ENCODE measurements at regions not wholly inside any gene's neighbourhood (a gene's known extent, or its start where the extent isn't known, plus 50 kb on each side); places are given as distances from the start of the nearest gene placed in this dataset.

DNA sequence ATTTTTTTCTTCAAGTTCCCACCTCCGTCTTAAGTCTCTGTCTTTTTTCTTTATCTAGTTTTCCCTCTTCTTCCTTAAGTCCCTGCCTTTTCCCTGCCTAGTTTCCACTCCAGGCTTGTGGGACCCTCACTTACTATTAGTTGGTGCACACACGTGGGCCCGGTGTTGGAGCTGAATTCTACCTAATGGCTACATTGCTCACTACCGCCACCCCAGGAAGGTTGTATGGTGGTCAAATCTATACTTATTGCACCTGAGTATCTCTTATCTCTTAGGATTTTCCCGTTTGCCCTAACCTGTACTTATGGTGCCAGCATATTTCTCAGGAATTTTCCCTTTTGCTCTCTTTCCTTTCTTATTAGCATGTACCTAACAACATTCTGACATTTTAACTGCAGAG, 692.8 kb downstream of the EPM2A start:
- DNase-seq, result no peak

DNA sequence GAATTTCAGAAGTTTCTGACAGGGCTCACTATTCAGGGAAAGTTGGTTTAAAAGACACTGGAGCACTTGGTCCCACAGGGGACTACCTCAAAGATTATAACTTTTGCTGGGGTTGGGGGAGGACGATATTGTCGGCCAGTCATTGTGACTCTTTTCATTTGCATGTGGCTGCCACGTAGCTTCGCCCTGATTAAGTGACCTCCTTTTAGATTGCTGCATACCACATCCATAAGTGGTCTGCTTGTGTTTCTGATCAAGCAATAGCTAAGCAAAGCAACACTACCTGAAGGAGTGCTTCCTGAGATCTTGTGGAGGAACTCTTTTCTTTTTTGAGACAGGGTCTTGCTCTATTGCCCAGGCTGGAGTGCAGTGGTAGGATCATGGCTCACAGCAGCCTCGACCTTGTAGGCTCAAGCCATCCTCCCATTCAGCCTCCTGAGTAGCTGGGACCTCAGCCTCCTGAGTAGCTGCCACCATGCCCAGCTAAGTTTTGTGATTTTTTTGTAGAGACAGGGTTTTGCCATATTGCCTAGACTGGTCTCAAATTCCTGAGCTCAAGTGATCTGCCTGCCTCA, 691.3 kb downstream of the EPM2A start:
- no peak for DNase-seq

DNA sequence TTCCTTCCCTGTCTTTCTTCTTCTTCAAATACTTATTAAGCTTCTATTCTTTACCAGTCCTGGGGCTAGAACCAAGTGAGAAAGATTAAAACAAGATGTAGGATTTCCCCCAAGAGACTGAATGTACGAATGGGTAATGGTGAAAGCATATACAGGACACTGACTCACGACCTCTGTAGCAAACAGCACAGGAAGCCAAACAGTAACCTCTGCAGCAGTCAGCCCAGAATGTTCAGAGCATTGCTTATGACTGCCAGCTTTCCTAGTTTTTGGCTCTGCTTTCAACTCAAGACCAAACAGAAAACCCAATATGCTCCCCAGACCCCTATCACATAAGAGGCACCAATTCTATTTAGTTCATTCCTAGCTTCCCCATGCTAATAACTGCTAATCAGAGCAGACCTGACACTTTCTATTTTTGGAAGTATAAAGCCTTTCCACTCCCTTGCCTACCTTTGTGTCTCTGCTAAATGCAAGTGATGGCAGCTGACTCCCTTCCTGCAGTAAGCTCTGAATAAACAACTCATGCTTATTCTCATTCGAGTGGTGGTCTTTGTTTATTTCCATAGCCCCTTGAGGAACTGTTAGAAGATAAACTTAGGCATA, 690.6 kb downstream of the EPM2A start:
- no peak for DNase-seq

DNA sequence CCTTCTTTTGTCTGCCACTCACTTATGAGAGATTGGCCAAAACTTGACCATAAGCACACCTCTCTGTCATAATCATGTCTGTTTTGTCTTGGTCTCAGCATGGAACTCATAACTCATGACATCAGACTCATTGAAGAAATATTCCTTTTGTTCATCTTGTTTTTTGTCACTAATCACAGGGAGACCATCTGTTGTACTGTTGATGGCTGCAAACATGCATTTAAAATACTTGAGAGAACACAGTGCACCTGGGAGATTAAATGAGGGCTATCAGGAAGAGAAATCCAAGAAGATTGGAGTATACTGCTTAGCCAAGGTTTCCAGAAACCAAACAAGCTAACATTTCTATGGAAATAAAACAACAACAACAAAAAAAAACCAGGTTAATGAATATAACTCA, 689.7 kb downstream of the EPM2A start:
- no peak for DNase-seq

DNA sequence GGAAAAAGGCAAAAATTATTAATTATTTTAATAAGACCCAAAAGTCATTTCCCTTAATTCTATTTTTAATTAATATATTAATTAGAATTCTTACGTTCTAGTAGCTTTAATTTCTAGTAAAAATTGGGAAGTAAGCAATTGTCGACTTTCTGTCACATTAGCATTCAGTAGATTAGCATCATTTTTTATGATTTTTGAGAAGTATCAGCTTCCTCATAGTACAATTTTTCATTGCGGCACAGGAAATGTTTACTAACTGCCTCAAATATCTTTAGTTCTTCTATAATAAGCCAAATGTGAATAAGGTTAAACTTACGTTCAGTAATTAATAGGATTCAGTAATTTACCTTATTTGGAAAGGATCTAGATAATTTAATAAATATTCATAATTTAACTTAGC, 687.4 kb downstream of the EPM2A start:
- DNase-seq, result no peak

DNA sequence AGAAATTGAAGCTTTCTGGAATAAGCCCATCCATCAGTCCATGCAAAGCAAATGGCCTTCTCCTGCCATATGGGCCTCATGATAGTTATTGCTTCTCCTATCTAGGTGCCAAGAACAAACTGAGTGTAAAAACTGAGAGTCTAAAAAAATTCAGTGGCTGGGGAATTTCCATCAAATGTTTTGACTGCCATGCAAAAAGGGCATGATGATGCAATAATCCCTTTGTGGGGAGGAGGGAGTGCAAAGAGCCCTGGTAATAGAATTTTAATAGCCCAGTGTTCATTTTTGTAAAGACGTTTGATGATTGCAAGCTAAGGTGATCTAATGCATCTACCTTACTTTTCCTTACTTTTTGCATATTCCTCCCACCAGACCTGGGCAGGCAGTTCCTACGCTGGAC, 683.7 kb downstream of the EPM2A start:
- DNase-seq, result no peak

DNA sequence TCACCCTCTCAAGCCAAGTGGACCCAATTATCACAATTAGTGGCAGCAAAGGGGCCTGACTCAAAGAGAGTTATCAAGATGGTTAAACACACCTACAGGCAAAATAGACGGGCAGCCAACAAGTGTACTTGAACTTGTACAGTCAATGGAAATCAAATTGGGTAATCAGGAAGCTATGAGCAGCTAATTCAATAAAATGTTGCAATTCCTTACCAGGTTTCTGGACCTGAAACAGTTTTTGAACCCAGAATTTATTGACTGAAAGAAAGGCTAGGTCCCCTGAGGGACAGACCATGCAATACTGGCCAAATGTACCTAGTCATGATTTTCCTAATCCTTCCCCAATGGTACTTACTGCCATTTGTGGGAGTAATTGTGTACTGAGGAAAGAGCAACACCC, 679.8 kb downstream of the EPM2A start:
- no peak for DNase-seq

DNA sequence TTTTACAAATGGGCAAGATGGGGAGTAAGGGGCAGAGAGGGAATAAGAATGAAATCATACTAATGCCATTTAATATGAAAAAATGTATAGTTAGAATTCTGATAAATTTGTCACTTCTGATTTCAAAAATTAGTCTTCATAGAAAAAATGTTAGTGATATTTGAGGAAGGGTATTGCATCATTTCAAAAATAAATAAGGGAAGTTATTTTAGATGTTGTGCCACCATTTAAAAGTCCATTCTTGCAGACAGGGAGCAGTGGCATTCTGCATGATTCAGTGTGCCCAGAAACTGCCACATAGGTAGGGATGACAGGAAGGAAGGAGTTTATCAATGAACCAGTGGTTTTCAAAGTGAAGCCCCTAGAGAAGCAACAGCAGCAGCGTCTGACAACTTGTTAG, 674.6 kb downstream of the EPM2A start:
- DNase-seq, result no peak

DNA sequence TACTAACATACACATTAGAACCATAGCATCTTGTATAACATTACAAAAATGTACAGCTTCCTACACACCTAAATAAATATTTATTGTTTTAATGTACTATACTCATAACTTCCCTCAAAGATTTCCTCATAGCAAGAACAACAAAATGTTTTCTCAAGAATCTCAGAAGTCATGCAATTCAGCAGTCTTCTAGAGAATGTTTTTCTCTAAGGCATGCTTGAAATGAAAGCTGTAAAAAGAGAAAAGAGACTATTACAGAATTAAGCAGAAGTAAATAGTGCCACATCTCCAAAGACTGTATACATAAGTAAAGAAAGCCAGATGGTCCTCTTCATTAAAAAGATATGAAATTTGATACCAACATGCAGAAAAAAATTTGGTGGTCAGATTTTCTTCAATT, 672.2 kb downstream of the EPM2A start:
- DNase-seq, result no peak

DNA sequence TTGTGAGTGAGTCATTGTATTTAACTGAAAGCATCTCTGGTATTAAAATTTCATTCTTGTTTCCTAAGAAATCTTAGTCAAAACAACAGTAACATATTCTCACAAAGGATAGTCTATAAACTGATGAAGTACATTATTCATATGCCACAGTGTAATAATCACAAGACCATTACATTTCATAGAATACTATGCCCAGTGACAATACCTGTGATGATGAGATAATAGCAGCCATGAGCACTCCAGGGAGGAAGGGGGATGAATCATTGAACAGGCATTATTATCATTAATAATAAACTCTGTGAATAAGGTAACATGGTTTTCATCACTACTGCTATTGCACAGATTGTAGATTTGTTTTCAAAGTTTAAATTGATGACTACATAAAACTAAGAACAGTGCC, 667.9 kb downstream of the EPM2A start:
- no peak for DNase-seq

DNA sequence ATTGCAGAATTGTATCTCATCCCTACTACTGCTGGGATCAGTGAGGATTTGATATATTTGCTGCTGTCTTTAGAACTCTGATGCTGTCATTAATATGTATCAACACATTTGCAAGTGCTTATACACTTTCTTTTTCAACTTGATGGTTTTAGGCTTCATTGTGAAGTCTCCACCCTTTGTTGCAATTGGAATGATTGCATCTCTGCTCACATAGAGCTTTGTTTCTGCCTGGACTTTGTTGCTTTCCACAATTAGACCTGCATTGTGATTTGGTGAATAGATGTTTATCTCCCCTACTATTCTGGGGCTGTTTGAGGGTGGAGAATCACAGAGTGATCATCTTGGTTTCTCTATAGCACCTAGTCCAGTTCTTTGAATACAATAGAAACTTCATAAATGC, 666.7 kb downstream of the EPM2A start:
- DNase-seq, result no peak

DNA sequence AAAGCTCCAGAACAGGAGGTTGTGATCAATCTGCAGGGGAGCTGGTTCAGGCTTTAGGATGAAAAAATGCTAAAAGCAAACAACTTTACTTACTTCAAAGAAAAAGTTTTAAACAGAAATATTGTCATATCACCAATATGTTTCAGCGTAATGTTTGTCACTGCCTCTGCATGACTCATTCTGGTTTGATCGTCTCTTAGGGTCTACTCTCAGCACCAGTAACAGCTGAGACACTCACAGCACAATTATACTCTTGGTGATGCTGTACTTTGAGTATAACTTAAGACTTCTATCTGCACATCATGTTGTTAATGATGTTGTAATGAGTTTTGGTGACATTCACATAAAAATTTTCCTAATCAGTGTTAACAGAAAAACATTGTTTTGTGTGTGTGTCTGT, 665.4 kb downstream of the EPM2A start:
- DNase-seq, result no peak

DNA sequence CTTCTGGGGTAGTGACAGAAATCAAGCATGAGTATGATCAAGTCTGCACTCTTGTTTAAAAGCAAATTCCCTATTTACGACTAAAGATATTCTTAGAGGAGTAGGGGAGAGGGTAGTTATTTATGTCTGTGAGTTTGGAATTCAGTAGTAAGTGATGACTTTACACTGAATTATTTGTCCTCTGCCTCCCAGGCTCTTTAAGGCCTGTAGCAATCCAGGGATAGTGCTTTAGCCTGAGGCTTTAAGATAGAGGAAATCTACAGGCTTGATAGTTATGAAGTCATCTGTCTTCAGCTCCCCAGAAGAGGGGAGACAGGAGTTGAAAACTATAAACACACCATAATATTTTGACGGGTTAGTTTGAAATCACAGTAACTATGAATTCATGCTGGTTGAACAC, 664.5 kb downstream of the EPM2A start:
- no peak for DNase-seq

DNA sequence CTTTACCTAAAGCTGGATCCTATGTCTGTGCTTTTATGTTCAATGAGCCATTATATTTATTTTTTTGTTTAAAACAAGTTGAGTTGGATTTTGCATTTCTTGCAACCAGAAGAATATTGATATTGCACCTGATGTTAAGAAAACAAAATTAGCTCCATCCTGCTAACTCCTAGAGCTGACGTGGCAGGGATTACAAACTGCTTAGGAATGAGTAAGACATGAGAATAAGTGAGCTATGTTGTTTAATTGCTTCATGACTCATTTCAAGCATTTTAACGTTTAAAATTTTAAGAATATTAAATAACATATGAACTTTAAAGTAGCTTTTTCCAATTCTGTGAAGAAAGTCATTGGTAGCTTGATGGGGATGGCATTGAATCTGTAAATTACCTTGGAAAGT, 663.5 kb downstream of the EPM2A start:
- no peak for DNase-seq

DNA sequence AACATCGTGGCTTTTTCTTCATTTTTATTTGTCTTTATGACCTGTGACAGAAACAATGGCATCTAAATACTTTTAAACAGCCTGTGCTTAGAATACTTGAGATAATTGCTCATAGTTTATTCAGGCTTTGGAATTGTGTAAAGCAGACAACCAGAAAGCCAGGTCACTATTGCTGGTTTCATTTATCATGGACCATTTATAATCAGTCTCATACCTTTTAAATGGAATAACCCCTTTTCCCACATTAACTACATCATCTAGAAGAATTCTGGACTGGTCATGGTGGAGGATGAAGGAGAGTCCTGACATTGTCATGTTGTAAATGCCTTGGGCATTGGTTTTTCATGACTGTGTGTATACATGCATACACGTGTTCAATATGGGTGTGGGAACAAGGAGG, 661.5 kb downstream of the EPM2A start:
- DNase-seq, result no peak

DNA sequence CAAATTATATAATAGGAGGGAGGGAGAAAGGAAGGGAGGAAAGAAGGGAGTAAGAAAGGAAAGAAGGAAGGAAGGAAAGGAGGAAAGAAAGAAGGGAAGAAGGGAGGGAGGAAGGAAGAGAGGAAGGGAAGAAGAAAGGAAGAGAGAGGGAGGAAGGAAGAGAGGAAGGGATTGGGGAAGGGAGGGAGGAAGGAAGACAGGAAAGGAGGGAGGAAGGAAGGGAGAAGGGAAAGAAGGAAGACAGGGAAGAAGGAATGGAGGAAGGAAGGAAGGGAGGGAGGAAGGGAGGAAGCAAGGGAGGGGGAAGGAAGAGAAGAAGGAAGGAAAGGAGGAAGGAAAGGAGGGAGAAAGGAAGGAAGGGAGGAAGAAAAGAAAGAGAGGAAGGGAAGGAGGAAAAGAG, 660.5 kb downstream of the EPM2A start:
- DNase-seq, result no peak

DNA sequence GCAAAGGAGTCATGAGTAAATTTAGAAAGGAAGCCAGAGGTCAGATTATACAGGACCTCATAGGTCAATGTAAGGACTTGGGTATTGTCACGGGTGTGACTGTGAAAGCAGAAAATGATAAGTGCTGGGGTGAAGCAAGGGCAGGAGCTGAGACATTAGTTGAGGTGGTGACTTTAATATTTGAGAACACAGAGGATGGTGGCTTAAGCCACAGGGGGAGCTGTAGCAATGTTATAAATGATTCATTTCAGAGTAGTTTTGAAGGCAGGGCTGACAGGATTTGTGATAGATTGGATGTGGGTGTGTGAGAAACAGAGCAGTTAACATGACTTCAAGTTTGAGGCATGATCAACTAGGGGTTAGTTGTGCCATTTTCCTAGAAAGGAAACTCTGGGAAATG, 659.9 kb downstream of the EPM2A start:
- DNase-seq, result no peak

DNA sequence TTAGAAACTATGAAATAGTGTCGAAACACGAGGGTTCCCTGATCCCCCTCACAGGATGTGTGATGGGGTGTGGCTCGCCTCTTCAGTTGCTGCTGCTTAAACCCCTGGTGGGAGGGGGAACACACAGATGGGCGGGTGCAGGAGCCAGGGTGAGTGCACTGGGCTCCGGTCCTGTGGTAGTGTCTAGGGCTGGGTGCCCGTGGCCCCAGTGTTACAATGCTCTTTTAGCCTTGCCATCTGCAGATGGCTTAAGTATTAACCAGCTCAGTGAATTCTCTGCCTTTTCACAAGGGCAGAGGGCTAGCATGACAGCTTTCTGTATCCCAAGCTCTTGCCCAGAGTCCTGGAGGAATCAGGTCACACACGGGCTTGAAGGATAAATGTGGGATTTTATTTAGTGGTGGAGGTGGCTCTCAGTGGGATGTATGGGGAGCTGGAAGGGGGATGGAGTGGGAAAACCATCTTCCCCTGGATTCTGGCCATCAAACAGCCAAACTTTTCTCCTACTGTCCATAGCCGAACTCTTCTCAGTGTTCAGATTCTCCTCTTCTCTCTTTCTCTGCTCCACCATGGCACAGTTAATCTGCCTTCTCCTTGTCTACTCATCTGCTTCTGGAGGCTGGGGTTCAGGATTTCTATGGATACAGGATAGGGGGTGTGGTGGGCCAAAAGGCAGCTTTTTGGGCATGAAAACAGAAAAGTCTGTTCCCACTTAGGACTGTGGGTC, 659.0 kb downstream of the EPM2A start:
- no peak for DNase-seq

DNA sequence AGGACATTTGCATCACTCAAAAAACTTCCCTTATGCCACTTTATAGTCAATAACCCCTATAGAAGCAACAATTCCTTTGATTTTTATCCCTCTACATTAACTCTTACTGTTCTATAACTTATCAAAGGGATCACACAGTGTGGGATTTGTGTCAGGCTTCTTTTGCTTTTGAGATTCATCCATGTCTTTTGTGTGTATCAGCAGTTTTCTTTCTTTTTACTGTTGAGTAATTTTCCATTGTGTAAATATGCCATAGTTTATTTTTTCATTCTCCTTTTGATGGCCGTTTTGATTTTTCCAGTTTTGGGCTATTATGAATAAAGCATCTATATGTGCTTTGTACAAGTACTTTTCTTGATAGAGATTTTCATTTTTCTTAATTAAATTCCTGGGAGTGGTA, 657.9 kb downstream of the EPM2A start:
- no peak for DNase-seq

DNA sequence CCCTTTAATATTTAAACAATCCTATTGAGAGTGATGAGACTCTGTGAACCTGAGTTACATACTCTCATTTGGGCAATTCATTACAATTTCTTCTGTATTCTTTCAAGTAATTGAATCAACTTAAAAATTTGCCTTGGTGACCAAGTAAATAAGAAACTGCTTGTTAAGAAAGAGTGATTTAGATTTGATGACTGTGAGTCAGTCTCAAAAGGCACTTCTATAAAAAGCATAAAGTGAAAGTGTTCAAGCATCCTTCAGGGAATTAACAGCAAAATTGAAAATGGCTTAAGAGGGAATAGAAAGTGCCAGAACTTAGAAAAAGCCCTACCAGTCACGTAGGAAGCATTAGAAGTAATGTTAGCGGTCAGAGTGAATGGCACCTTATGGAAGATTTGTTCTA, 654.7 kb downstream of the EPM2A start:
- no peak for DNase-seq

DNA sequence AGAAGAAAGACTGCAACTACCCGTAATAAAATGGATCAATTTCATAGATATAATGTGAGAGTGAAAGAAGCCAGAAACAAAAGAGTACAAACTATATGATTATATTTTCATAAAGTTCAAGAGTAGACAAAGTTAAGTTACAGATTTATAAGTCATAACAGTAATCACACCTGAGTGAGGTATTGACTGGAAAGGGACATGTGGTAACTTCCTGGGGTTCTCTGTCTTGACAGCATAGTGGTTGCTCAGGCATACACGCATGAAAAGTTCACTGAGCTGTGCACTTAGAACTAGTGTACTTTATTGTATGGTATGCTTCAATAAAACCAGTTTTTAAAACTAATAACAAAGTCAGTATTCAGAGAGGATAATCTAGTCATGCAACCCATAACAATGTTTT, 653.6 kb downstream of the EPM2A start:
- DNase-seq, result no peak

DNA sequence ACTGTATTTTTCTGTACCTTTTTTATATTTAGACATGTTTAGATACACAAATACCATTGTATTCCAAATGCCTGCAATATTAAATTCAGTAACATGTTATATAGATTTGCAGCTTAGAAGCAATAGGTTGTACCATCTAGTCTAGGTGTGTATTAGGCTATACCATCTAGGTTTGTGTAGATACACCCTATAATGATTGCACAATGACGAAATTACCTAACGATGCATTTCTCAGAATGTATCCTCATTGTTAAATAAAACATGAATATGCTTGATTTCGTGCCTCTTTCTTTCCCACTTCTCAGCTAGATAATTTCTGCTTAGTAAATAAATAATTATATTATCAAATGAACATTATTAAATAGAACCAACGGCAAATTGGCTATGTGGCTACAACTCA, 653.0 kb downstream of the EPM2A start:
- no peak for DNase-seq

DNA sequence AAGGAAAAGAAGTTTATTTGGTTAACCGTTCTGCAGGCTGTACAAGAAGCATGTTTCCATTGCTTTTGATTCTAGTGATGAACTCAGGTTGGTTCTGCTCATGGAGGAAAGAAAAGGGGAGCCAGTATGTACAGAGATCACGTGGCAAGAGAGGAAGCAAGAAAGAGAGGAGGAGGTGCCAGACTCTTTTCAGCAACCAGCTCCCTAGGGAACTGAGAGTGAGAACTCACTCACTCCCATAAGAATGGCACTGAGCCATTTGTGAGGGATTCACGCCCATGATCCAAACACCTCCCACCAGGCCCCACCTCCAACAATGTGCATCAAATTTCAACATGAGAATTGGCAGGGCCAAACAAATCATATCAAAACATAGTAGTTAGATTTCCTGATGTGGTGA, 649.1 kb downstream of the EPM2A start:
- DNase-seq, result no peak

DNA sequence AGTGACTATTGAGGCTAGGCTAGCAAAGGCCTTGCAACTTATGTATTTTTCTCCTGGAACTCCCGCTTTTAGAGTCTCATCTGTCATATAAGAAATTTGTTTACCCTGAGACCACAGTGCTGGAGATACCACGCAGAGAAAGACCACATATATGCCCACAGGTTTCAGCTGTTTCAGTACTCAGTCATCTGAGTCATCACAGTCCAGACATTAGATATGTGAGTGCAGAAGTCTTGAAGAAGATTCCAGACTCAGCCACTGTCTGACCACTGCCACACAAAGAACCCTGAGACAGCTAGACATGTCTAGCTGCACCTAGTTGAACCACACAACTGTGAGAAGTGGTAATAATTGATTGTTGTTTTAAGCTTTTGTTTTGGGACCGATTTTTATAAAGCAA, 648.3 kb downstream of the EPM2A start:
- no peak for DNase-seq

Measured in activated T-cell treated with anti-CD3 and anti-CD28 coated beads, Interleukin-2, amount 50 U/mL, for 1 hour (primary cell).